Inflammatory macrophage (primary cell): ENCODE measurements at regions not wholly inside any gene's neighbourhood (a gene's known extent, or its start where the extent isn't known, plus 50 kb on each side); places are given as distances from the start of the nearest gene placed in this dataset.

Experiments
- DNase-seq, 2 donors: peaks; one replicate each; pipeline ENCODE4 v3.0.0-alpha.2; 2020 to 2022

- no peak for DNase-seq
These were observed 532.2 kb downstream of the ACTL7B start for GRCh38 chr9:108323615-108324014.

GRCh38 chr9:108322326-108323098, 533.3 kb downstream of the ACTL7B start:
- no peak for DNase-seq

GRCh38 chr9:108316630-108317029, 539.2 kb downstream of the ACTL7B start:
- peak; percentile 49 to 53 for DNase-seq

GRCh38 chr9:108316066-108316465, 539.7 kb downstream of the ACTL7B start:
- no peak for DNase-seq

- DNase-seq: no peak
These were observed 544.0 kb downstream of the ACTL7B start for GRCh38 chr9:108311745-108312144.

DNA sequence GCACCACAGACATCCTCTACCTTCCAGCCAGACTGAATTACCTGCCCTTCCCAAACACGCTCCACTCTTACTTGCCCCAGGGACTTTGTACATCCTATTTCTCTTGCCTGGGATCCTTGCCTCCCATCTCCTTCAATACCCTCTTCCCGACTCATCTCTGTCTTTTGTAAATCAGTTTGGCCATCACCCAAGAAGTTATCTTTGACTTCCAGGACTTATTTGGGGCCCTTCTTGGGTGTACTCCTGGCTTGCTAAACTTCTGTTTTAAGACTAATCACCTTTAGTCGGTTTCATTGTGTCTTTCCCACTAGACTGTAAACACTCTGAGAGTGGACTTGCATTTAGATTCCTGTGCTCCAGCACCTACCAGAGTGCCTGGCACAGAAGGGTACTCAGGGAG, 545.6 kb downstream of the ACTL7B start:
- DNase-seq: no peak

- peak; percentile 78 to 84 for DNase-seq
These were observed 555.2 kb downstream of the ACTL7B start for GRCh38 chr9:108300306-108301287.

DNA sequence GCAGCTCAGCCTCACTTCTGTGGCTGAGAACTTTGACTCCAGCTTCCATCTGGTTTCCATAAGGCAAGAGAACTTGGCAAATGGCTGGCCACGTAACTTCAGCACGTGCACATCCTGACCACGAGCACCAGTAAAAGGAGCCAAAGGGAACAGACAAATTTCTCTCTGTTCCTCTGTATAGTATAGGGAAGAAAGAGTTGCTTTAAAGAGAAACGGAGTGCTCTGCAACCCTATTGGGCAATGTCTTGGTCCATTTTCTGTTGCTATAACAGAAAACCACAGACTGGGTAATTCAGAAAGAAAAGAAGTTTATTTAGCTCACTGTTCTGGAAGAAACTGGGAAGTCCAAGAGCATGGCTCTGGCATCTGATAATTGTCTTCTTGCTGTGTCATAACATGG, 558.7 kb downstream of the ACTL7B start:
- peak; percentile 89 to 95 for DNase-seq

GRCh38 chr9:108296056-108296455, 559.7 kb downstream of the ACTL7B start:
- DNase-seq: peak in 1 of 2 donors; percentile 13

GRCh38 chr9:108291586-108291932, 564.2 kb downstream of the ACTL7B start:
- no peak for DNase-seq

DNA sequence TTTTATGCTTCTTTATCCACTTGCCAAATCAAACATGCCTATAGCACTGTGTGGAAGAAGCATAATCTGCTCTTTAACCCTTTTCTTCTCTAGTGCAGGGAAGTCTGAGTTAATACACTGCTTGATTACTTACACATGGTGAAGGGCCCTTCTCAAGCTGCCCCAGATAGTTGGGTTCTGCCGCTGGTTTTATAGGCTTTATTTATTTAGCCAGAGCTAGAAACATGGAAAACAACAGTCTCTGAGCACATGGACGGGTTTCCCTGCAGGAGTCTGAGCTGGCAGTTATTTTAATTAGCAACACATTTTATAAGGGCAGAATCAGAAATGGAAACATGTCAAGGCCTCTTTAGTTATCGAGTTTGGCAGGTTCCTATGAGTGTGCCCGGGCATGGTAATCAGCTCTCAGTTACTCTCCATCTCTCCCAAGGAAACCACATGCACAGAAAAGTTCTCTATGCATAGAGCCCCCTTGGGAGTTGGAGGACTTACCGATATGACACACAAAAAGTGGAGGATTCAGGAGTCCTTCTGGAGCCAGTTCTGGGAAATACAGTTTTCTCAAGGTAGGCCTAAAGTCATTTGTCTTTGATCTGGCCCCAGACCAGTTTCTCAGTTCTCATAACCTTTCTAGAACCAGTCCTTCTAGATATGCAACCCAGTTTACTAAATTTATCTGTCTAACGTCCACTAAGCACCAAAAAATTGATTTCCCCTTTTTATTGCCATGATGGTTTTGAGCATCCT, 564.8 kb downstream of the ACTL7B start:
- DNase-seq: no peak

- DNase-seq: no peak
These were observed 569.1 kb downstream of the ACTL7B start for GRCh38 chr9:108286638-108287206.

DNA sequence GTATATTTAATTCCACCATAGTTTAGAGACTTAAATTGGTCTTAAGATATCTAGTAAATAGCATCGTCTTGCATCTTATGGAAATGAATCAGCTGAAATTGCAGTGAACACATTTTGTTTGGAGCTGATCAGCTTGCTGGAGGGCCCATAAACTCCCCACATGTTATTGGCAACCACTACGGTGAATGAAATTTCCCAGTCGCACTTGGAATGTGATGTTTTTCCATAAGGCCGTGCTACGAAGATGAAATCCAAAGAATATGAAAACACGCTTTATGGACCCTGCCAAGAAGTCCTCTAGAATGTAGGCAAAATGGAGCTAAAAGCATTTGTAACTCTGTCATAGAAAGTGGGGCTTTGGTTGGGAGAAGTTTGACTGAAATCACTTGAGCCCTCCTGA, 572.1 kb downstream of the ACTL7B start:
- no peak for DNase-seq

DNA sequence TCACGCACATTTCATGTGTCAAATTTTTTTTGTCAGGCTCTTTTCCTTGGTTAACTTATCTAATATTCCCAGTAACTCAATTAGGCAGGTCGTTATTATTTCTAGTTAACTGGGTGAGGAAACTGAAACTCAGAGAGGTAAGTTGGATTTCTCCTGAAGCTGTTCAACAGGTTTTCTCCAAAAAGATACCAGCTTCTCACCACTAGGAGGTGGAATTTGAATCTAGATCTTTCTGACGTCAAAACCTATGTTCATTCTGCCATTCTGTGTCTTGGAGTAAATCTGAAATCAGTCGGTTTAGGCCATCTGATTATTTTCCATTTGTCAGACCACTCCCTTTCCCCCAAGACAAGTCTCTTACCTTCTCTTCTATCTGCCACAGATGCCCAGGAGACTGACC, 572.9 kb downstream of the ACTL7B start:
- peak; percentile 35 to 39 for DNase-seq

DNA sequence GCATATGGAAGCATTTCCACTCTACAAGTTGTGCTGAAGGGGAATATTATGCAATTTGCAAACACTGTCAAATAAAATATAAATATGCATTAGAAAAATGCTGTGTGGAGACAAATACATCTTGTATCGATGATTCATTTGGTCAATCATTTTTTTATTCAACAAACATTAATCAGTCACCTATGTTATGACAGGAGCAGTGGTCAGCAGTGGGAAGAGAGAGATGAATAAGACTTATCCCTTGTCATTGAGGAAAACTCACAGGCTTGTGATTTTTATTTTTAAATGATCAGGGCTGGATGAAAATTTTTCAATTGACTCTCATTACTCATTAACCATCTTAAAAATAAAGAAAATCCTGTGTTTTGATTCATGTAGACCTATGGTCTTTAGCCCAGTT, 574.1 kb downstream of the ACTL7B start:
- DNase-seq: no peak

- DNase-seq: no peak
These were observed 577.4 kb downstream of the ACTL7B start for GRCh38 chr9:108278341-108278740.

GRCh38 chr9:108277216-108277615, 578.6 kb downstream of the ACTL7B start:
- DNase-seq: no peak

- DNase-seq: no peak
These were observed 579.9 kb downstream of the ACTL7B start for GRCh38 chr9:108275906-108276305.

DNA sequence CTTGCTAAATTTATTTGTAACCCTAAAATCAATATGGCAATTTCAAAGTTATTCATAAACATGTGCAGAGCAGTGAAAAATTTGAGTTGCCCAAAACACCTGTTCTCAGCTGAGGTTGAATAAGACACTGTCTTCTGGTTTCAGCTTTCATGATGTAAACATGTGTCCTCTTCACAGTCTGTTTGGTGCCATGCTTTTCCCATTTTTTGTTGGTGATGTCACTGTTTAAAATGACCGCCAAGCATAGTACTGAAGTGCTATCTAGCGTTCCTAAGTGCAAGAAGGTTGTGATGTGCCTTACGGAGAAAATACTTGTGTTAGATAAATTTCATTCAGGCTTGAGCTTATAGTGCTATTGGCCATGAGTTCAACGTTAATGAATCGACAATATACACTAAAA, 580.8 kb downstream of the ACTL7B start:
- DNase-seq: no peak

DNA sequence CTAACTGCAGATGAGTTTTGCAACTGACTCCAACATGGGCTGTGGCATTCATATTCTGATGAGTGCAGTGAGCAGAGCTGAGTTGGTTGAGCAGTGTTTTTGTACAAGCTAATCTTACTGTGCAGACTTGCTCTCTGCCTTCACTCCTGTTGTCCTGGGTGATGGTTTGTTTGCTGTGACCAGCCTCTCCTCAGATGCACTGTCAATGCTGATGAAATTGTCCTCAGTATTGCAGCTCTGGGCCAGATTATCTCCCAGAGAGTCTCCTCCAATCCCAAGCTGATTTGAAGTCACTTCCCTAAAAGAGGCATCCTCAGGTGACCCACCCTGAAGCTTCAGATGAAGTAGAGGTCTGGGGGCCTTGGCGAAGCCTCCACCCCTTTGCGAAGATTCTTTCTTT, 581.8 kb downstream of the ACTL7B start:
- DNase-seq: no peak

- peak; percentile 63 to 65 for DNase-seq
These were observed 583.4 kb downstream of the ACTL7B start for GRCh38 chr9:108272349-108272899.

- DNase-seq: peak in 1 of 2 donors; percentile 24
These were observed 584.0 kb downstream of the ACTL7B start for GRCh38 chr9:108271646-108272348.
